ENCODE measurements at regions not wholly inside any gene's neighbourhood (a gene's known extent, or its start where the extent isn't known, plus 50 kb on each side); places are given as distances from the start of the nearest gene placed in this dataset.

- peaks cover 0 to 5% (median 0%) of the 10 kb centered on the region in 5 donors for H3K27me3 ChIP-seq (ENCODE audit: control insufficient read depth in 5 of 5, insufficient read depth in 4 of 5, low read length in 5 of 5)
- no peaks in the 10 kb centered on the region for H3K36me3 ChIP-seq (ENCODE audit: control insufficient read depth in 5 of 5, insufficient read depth in 5 of 5, low read length in 5 of 5)
- H3K4me1 ChIP-seq (ENCODE audit: control insufficient read depth in 5 of 5, insufficient read depth in 5 of 5, low read length in 5 of 5), result peaks cover 0 to 3% (median 2%) of the 10 kb centered on the region in 5 donors
- H3K9me3 ChIP-seq (ENCODE audit: control insufficient read depth in 5 of 5, low read length in 5 of 5), result no peaks in the 10 kb centered on the region
- H3K9ac ChIP-seq (ENCODE audit: low read length in 5 of 5), result no peak overlapping the region
- H3K27ac ChIP-seq (ENCODE audit: low read depth, low read length), result no peak overlapping the region
- no peak overlapping the region for H3K4me3 ChIP-seq (ENCODE audit: low read depth in 1 of 5, low read length in 5 of 5)
These were observed 58.5 kb upstream of the S1PR3 start for GRCh38 chr9:88932766-88933165.

GRCh38 chr9:88933607-88934379, 57.5 kb upstream of the S1PR3 start:
- Histone ChIP-seq H3K36me3 (ENCODE audit: control insufficient read depth in 5 of 5, insufficient read depth in 5 of 5, low read length in 5 of 5) (no peaks in the 10 kb centered on the region), H3K9ac (ENCODE audit: low read length in 5 of 5) (no peak overlapping the region), H3K27me3 (ENCODE audit: control insufficient read depth in 5 of 5, insufficient read depth in 4 of 5, low read length in 5 of 5) (peaks cover 0 to 5% (median 0%) of the 10 kb centered on the region in 5 donors), H3K9me3 (ENCODE audit: control insufficient read depth in 5 of 5, low read length in 5 of 5) (no peaks in the 10 kb centered on the region), H3K27ac (ENCODE audit: low read depth, low read length) (no peak overlapping the region), H3K4me3 (ENCODE audit: low read depth in 1 of 5, low read length in 5 of 5) (no peak overlapping the region), H3K4me1 (ENCODE audit: control insufficient read depth in 5 of 5, insufficient read depth in 5 of 5, low read length in 5 of 5) (peaks cover 0 to 3% (median 2%) of the 10 kb centered on the region in 5 donors)

GRCh38 chr9:88934876-88935535, 56.3 kb upstream of the S1PR3 start:
- no peaks in the 10 kb centered on the region for H3K36me3 ChIP-seq (ENCODE audit: control insufficient read depth in 5 of 5, insufficient read depth in 5 of 5, low read length in 5 of 5)
- no peak overlapping the region for H3K4me3 ChIP-seq (ENCODE audit: low read depth in 1 of 5, low read length in 5 of 5)
- no peak overlapping the region for H3K27ac ChIP-seq (ENCODE audit: low read depth, low read length)
- no peak overlapping the region for H3K9ac ChIP-seq (ENCODE audit: low read length in 5 of 5)
- peaks cover 0 to 5% (median 0%) of the 10 kb centered on the region in 5 donors for H3K27me3 ChIP-seq (ENCODE audit: control insufficient read depth in 5 of 5, insufficient read depth in 4 of 5, low read length in 5 of 5)
- H3K9me3 ChIP-seq (ENCODE audit: control insufficient read depth in 5 of 5, low read length in 5 of 5), result no peaks in the 10 kb centered on the region
- H3K4me1 ChIP-seq (ENCODE audit: control insufficient read depth in 5 of 5, insufficient read depth in 5 of 5, low read length in 5 of 5), result peaks cover 0 to 3% (median 2%) of the 10 kb centered on the region in 5 donors

GRCh38 chr9:88936132-88936531, 55.1 kb upstream of the S1PR3 start:
- no peaks in the 10 kb centered on the region for H3K9me3 ChIP-seq (ENCODE audit: control insufficient read depth in 5 of 5, low read length in 5 of 5)
- no peak overlapping the region for H3K9ac ChIP-seq (ENCODE audit: low read length in 5 of 5)
- no peak overlapping the region for H3K4me3 ChIP-seq (ENCODE audit: low read depth in 1 of 5, low read length in 5 of 5)
- peaks cover 0 to 5% (median 0%) of the 10 kb centered on the region in 5 donors for H3K27me3 ChIP-seq (ENCODE audit: control insufficient read depth in 5 of 5, insufficient read depth in 4 of 5, low read length in 5 of 5)
- H3K27ac ChIP-seq (ENCODE audit: low read depth, low read length), result no peak overlapping the region
- peaks cover 0 to 3% (median 2%) of the 10 kb centered on the region in 5 donors for H3K4me1 ChIP-seq (ENCODE audit: control insufficient read depth in 5 of 5, insufficient read depth in 5 of 5, low read length in 5 of 5)
- H3K36me3 ChIP-seq (ENCODE audit: control insufficient read depth in 5 of 5, insufficient read depth in 5 of 5, low read length in 5 of 5), result no peaks in the 10 kb centered on the region

GRCh38 chr9:88936668-88937067, 54.6 kb upstream of the S1PR3 start:
- H3K9me3 ChIP-seq (ENCODE audit: control insufficient read depth in 5 of 5, low read length in 5 of 5), result no peaks in the 10 kb centered on the region
- H3K9ac ChIP-seq (ENCODE audit: low read length in 5 of 5), result no peak overlapping the region
- peaks cover 0 to 5% (median 0%) of the 10 kb centered on the region in 5 donors for H3K27me3 ChIP-seq (ENCODE audit: control insufficient read depth in 5 of 5, insufficient read depth in 4 of 5, low read length in 5 of 5)
- no peak overlapping the region for H3K4me3 ChIP-seq (ENCODE audit: low read depth in 1 of 5, low read length in 5 of 5)
- peaks cover 0 to 3% (median 2%) of the 10 kb centered on the region in 5 donors for H3K4me1 ChIP-seq (ENCODE audit: control insufficient read depth in 5 of 5, insufficient read depth in 5 of 5, low read length in 5 of 5)
- H3K36me3 ChIP-seq (ENCODE audit: control insufficient read depth in 5 of 5, insufficient read depth in 5 of 5, low read length in 5 of 5), result no peaks in the 10 kb centered on the region
- no peak overlapping the region for H3K27ac ChIP-seq (ENCODE audit: low read depth, low read length)

- Histone ChIP-seq H3K9me3 (ENCODE audit: control insufficient read depth in 5 of 5, low read length in 5 of 5) (no peaks in the 10 kb centered on the region), H3K9ac (ENCODE audit: low read length in 5 of 5) (no peak overlapping the region), H3K27ac (ENCODE audit: low read depth, low read length) (no peak overlapping the region), H3K4me3 (ENCODE audit: low read depth in 1 of 5, low read length in 5 of 5) (no peak overlapping the region), H3K27me3 (ENCODE audit: control insufficient read depth in 5 of 5, insufficient read depth in 4 of 5, low read length in 5 of 5) (peaks cover 0 to 1% (median 0%) of the 10 kb centered on the region in 5 donors), H3K36me3 (ENCODE audit: control insufficient read depth in 5 of 5, insufficient read depth in 5 of 5, low read length in 5 of 5) (no peaks in the 10 kb centered on the region), H3K4me1 (ENCODE audit: control insufficient read depth in 5 of 5, insufficient read depth in 5 of 5, low read length in 5 of 5) (peaks cover 0 to 3% (median 2%) of the 10 kb centered on the region in 5 donors)
These were observed 54.0 kb upstream of the S1PR3 start for GRCh38 chr9:88937248-88937647.

GRCh38 chr9:88938189-88938588, 53.1 kb upstream of the S1PR3 start:
- Histone ChIP-seq H3K9me3 (ENCODE audit: control insufficient read depth in 5 of 5, low read length in 5 of 5) (no peaks in the 10 kb centered on the region), H3K4me1 (ENCODE audit: control insufficient read depth in 5 of 5, insufficient read depth in 5 of 5, low read length in 5 of 5) (peaks cover 0 to 3% (median 2%) of the 10 kb centered on the region in 5 donors), H3K36me3 (ENCODE audit: control insufficient read depth in 5 of 5, insufficient read depth in 5 of 5, low read length in 5 of 5) (no peaks in the 10 kb centered on the region), H3K9ac (ENCODE audit: low read length in 5 of 5) (no peak overlapping the region), H3K4me3 (ENCODE audit: low read depth in 1 of 5, low read length in 5 of 5) (no peak overlapping the region), H3K27me3 (ENCODE audit: control insufficient read depth in 5 of 5, insufficient read depth in 4 of 5, low read length in 5 of 5) (no peaks in the 10 kb centered on the region), H3K27ac (ENCODE audit: low read depth, low read length) (no peak overlapping the region)

Measured in subcutaneous abdominal adipose tissue (tissue), 5 donors.